ENCODE measurements at regions not wholly inside any gene's neighbourhood (a gene's known extent, or its start where the extent isn't known, plus 50 kb on each side); places are given as distances from the start of the nearest gene placed in this dataset.

- H3K9me2 ChIP-seq (ENCODE audit: low read depth, low read length) = no peaks in the 10 kb centered on the region
- H3K27ac ChIP-seq (ENCODE audit: low read depth, low read length, poor library complexity, severe bottlenecking) = no peak overlapping the region
- TF ChIP-seq, protein P1, sequence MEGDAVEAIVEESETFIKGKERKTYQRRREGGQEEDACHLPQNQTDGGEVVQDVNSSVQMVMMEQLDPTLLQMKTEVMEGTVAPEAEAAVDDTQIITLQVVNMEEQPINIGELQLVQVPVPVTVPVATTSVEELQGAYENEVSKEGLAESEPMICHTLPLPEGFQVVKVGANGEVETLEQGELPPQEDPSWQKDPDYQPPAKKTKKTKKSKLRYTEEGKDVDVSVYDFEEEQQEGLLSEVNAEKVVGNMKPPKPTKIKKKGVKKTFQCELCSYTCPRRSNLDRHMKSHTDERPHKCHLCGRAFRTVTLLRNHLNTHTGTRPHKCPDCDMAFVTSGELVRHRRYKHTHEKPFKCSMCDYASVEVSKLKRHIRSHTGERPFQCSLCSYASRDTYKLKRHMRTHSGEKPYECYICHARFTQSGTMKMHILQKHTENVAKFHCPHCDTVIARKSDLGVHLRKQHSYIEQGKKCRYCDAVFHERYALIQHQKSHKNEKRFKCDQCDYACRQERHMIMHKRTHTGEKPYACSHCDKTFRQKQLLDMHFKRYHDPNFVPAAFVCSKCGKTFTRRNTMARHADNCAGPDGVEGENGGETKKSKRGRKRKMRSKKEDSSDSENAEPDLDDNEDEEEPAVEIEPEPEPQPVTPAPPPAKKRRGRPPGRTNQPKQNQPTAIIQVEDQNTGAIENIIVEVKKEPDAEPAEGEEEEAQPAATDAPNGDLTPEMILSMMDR (IDR thresholded peaks at IDR 0.05; ENCODE audit: low read length) = no peak
- TF ChIP-seq EZH2 (IDR thresholded peaks at IDR 0.05; ENCODE audit: borderline replicate concordance, low read length) = no peak
- H4K20me1 ChIP-seq (ENCODE audit: insufficient read depth, low read length) = no peaks in the 10 kb centered on the region
- H3K36me3 ChIP-seq (ENCODE audit: insufficient read depth, low read length) = no peaks in the 10 kb centered on the region
- H2AFZ ChIP-seq (ENCODE audit: low read length) = no peak overlapping the region
- H3K9ac ChIP-seq (ENCODE audit: low read length) = no peak overlapping the region
- no peak overlapping the region for H3K4me3 ChIP-seq (ENCODE audit: low read depth, low read length, poor library complexity, severe bottlenecking)
- no peaks in the 10 kb centered on the region for H3F3A ChIP-seq (ENCODE audit: insufficient read depth, low read length)
- no peaks in the 10 kb centered on the region for H3K27me3 ChIP-seq (ENCODE audit: insufficient read depth, low read length)
- no peak overlapping the region for H3K4me2 ChIP-seq (ENCODE audit: low read length)
- H3K4me1 ChIP-seq (ENCODE audit: insufficient read depth, low read length, severe bottlenecking) = no peaks in the 10 kb centered on the region
- no peaks in the 10 kb centered on the region for H3K9me3 ChIP-seq (ENCODE audit: low read length)
- H3K79me2 ChIP-seq (ENCODE audit: insufficient read depth, low read length) = no peaks in the 10 kb centered on the region
These were observed 1234.4 kb downstream of the SUCLG1 start for GRCh38 chr2:83224591-83225200.

- no peak overlapping the region for H2AFZ ChIP-seq (ENCODE audit: low read length)
- H3K9ac ChIP-seq (ENCODE audit: low read length) = no peak overlapping the region
- TF ChIP-seq EZH2 (IDR thresholded peaks at IDR 0.05; ENCODE audit: borderline replicate concordance, low read length) = no peak
- TF ChIP-seq, protein P1 (IDR thresholded peaks at IDR 0.05; ENCODE audit: low read length) = no peak
- no peak overlapping the region for H3K4me2 ChIP-seq (ENCODE audit: low read length)
- H3K27me3 ChIP-seq (ENCODE audit: insufficient read depth, low read length) = no peaks in the 10 kb centered on the region
- H3K4me1 ChIP-seq (ENCODE audit: insufficient read depth, low read length, severe bottlenecking) = no peaks in the 10 kb centered on the region
- H3K9me3 ChIP-seq (ENCODE audit: low read length) = no peaks in the 10 kb centered on the region
- H3F3A ChIP-seq (ENCODE audit: insufficient read depth, low read length) = no peaks in the 10 kb centered on the region
- no peak overlapping the region for H3K4me3 ChIP-seq (ENCODE audit: low read depth, low read length, poor library complexity, severe bottlenecking)
- no peak overlapping the region for H3K27ac ChIP-seq (ENCODE audit: low read depth, low read length, poor library complexity, severe bottlenecking)
- no peaks in the 10 kb centered on the region for H3K9me2 ChIP-seq (ENCODE audit: low read depth, low read length)
- no peaks in the 10 kb centered on the region for H4K20me1 ChIP-seq (ENCODE audit: insufficient read depth, low read length)
- H3K36me3 ChIP-seq (ENCODE audit: insufficient read depth, low read length) = no peaks in the 10 kb centered on the region
- no peaks in the 10 kb centered on the region for H3K79me2 ChIP-seq (ENCODE audit: insufficient read depth, low read length)
These were observed 1237.8 kb downstream of the SUCLG1 start for GRCh38 chr2:83221258-83221657.

GRCh38 chr2:83217854-83218253, 1241.2 kb downstream of the SUCLG1 start:
- no peaks in the 10 kb centered on the region for H3K4me1 ChIP-seq (ENCODE audit: insufficient read depth, low read length, severe bottlenecking)
- no peak for TF ChIP-seq EZH2 (IDR thresholded peaks at IDR 0.05; ENCODE audit: borderline replicate concordance, low read length)
- TF ChIP-seq, protein P1 (IDR thresholded peaks at IDR 0.05; ENCODE audit: low read length) = no peak
- H3K4me2 ChIP-seq (ENCODE audit: low read length) = no peak overlapping the region
- H3K9ac ChIP-seq (ENCODE audit: low read length) = no peak overlapping the region
- H3F3A ChIP-seq (ENCODE audit: insufficient read depth, low read length) = no peaks in the 10 kb centered on the region
- no peaks in the 10 kb centered on the region for H4K20me1 ChIP-seq (ENCODE audit: insufficient read depth, low read length)
- no peaks in the 10 kb centered on the region for H3K27me3 ChIP-seq (ENCODE audit: insufficient read depth, low read length)
- H3K9me2 ChIP-seq (ENCODE audit: low read depth, low read length) = no peaks in the 10 kb centered on the region
- no peaks in the 10 kb centered on the region for H3K79me2 ChIP-seq (ENCODE audit: insufficient read depth, low read length)
- no peak overlapping the region for H2AFZ ChIP-seq (ENCODE audit: low read length)
- no peaks in the 10 kb centered on the region for H3K9me3 ChIP-seq (ENCODE audit: low read length)
- H3K36me3 ChIP-seq (ENCODE audit: insufficient read depth, low read length) = no peaks in the 10 kb centered on the region
- no peak overlapping the region for H3K4me3 ChIP-seq (ENCODE audit: low read depth, low read length, poor library complexity, severe bottlenecking)
- H3K27ac ChIP-seq (ENCODE audit: low read depth, low read length, poor library complexity, severe bottlenecking) = no peak overlapping the region
